ENCODE measurements at regions not wholly inside any gene's neighbourhood (a gene's known extent, or its start where the extent isn't known, plus 50 kb on each side); places are given as distances from the start of the nearest gene placed in this dataset.

DNA sequence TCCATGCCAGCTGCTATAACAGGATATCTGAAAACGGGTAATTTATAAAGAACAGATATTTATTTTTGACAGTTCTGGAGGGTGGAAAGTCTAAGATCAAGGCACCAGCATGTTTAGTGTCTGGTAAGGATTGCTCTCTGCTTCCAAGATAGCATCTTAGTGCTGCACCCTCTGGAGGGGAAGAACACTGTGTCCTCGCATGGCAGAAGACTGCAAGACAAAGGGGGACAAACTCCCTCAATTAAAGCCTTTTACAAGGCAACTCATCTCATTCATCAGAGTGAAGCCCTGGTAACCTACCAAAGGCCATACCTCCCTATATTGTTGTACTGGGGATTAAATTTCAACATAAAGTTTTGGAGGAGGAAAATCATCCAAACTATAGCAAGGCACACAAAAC lies 298.9 kb upstream of the EDIL3 start:
- no peak for DNase-seq

- no peak for DNase-seq
These were observed 297.9 kb upstream of the EDIL3 start for GRCh38 chr5:84682531-84682930.

- DNase-seq, result no peak
These were observed 296.2 kb upstream of the EDIL3 start for GRCh38 chr5:84680908-84681307.

- no peak for DNase-seq
These were observed 289.1 kb upstream of the EDIL3 start for GRCh38 chr5:84673785-84674184.

DNA sequence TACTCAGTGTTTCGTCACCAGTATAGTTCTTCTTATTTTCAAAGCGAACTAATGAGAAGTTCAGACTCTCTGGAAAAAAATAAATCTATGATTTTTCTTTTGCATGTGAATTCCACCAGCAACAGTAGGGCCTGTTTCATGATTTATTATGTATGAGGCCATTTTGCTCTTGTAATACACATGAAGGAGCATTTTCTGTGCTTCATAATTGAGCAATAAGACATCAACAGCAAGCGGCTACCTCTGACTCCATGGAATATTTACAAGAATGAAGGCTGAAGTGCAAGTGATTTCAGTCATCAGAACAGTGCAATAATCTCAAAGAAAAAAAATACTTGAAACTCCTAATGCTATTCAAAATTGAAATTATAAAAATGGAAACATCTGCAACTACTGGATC lies 282.9 kb upstream of the EDIL3 start:
- DNase-seq, result no peak

- DNase-seq, result no peak
These were observed 265.7 kb upstream of the EDIL3 start for GRCh38 chr5:84650429-84650828.

- no peak for DNase-seq
These were observed 262.9 kb upstream of the EDIL3 start for GRCh38 chr5:84647581-84647980.

GRCh38 chr5:84642795-84643194 lies 258.1 kb upstream of the EDIL3 start:
- DNase-seq, result no peak

GRCh38 chr5:84642324-84642723 lies 257.6 kb upstream of the EDIL3 start:
- no peak for DNase-seq

DNA sequence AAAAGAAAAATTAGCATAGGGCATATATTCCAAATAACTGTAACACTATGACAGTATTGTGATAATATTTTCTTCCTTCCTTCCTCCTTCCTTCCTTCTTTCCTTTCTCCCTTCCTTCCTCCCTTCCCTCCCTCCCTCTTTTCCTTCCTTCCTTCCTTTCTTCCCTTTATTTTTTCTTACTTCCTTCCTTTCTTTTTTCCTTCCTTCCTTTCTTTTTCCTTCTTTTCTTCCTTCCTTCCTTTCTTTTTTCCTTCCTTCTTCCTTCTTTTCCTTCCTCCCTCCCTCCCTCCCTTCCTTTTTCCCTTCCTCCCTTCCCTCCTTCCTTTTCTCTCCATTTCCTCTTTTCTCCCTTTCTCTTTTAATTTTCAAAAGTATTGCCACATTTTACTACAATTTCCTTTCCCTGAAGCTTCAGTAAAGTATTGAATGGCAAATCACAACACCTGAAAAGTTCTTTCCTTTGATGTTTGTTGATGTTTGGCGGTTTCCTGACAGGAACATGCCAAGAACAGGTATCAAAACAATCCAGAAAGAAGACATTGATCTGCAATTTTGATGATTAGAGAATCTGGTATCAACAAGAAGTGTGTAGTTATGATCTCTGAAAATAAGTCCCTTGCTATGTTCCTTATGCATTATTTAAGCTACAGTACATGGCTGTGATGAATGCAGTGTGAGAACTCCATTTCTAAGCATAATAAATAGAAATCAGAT lies 253.1 kb upstream of the EDIL3 start:
- no peak for DNase-seq

DNA sequence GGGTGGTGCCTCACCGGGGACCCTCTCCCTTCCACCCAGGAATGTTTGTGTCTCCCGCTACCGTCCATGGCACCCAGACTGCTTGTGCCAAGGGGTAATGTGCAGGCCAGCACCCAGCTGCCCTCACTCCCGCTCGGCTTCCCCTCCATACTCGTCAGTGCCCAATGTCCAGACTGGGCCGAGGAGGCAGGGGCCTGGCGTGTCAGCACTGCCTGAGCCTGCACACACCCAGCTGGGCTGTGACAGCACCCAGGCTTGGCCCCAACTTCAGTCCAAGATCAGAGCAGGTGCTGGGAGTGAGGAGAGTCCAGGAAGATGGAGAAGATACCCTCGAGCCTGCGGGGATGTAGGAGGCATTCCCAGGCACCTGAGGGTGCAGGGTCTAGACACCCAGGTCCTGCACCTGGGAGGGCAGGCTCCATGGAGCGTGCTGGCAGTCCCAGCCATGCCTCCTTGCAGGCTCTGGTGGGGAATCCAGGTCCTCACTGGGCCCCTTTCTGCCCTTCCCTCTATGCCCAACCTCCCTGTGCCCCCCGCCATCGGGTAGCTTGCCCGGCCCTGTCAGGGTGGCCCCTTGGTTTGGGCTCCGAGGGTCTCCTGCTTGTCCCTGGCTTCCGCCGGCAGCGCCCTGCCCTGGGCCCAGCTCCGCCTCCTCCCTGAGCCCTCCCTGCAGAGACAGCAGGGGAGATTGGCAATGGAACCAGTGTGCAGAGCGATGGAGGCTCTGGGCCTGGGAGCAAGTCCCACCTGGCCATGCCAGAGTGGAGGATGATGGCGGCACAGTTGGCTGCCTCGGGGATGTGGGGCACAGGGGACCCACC lies 250.8 kb upstream of the EDIL3 start:
- DNase-seq, result no peak

DNA sequence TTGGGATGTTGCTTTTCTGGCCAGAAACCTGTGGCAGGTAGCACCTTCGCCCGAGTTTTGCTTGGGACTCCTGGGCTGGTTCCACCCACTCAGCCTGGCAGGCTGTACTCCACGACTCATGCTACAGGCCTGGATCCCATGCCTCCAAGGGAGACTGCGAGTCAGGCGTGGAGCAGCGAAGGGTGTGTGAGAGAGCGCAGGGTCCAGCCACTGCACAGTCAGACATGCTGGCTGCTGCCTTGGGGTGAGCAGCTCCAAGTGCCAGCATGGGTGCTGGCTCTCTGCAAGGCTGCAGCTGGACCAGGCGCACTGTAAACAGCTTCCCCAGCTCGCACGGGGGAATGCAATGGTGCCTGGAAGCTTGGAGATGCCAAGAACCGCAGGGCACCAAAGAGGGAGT lies 249.6 kb upstream of the EDIL3 start:
- no peak for DNase-seq

DNA sequence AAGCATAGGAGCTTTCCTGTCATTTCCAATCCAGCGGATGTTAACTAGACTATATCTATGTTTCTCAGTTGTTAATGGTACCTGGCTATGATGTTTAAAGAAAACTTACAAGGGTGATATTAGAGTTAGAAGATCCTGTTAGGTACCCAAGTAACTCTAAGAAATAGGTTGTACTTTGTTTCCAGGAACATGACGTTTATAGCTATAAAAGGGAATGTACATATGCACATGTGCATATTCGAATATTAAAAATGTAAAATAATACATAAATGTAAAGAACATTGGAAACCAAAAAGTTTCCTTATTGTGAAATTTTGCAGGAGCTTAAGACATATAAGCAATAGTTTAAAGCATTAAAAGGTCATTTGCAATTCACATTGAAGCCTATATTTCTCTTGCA lies 247.7 kb upstream of the EDIL3 start:
- no peak for DNase-seq

DNA sequence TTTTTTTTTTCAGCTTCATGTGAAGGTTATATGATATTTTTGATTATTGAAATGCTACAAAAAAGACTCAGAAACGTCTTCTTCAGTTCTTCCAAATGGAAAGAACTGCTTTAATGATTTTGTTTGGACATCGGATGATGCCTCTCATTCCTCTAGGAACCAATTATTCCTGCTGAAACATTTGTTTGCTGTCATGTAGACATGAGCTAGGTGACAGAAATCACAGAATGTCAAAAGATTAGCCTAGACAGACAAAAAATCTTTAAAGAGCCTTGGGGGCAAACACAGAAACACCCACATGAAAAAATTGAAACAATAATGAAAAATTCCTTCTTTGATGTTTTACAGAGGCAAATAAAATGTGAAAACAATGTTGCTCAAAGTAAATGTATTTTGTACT lies 244.2 kb upstream of the EDIL3 start:
- DNase-seq, result no peak

GRCh38 chr5:84623019-84623418 lies 238.3 kb upstream of the EDIL3 start:
- DNase-seq, result no peak

GRCh38 chr5:84622461-84622860 lies 237.8 kb upstream of the EDIL3 start:
- no peak for DNase-seq

- no peak for DNase-seq
These were observed 233.6 kb upstream of the EDIL3 start for GRCh38 chr5:84618262-84618661.

DNA sequence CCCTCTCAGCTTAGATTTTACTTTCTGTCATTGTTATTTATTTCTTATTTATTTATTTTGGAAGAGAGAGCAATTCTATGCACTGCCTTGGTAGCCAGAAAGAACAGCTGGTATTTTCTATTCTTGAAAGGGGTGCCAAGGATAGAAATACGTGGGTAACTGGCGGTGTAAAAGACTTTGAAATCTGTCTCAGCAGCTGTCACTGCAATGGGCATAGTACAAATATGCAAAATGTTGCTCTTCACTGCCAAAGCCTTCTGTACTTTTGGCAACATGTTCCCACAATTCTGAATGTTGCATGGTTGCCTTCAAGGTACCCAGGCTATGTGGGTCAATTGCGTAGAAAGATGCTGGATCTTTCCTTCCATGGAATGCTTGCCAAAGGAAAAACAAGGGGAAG lies 230.2 kb upstream of the EDIL3 start:
- no peak for DNase-seq

DNA sequence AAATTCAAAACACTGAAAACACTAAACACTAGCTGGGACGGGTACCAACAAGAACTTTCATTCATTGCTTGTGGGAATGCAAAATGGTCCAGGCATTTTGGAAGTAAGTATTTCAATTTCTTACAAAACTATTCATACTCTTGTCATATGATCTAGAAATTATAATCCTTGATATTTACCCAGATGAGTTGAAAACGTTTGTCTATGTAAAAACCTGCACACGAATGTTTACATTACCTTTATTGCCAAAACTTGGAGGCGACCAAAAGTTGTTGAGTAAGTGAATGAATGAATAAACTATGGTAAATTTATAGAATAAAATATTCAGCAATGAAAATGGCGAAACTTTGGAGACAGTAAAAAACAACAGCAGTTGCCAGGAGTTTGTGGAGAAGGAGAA lies 222.1 kb upstream of the EDIL3 start:
- no peak for DNase-seq

DNA sequence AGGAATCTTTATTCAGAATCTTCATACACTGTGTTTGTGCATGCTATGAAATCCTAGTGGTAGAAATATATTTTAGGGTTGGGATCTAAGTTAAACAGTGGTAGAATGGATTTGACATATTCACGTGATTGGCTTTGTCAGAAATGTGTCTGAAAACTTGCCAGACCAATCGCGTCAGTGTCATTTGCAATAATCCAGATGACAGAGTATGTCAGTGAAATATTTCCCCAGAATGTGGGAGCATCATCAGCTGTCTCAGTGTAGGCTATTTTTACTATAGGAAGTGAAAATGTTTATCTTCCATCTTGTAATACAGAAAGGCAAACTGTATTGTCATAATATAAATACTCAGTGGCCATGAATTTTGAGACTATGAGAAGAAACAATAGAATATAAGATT lies 220.6 kb upstream of the EDIL3 start:
- DNase-seq, result no peak

DNA sequence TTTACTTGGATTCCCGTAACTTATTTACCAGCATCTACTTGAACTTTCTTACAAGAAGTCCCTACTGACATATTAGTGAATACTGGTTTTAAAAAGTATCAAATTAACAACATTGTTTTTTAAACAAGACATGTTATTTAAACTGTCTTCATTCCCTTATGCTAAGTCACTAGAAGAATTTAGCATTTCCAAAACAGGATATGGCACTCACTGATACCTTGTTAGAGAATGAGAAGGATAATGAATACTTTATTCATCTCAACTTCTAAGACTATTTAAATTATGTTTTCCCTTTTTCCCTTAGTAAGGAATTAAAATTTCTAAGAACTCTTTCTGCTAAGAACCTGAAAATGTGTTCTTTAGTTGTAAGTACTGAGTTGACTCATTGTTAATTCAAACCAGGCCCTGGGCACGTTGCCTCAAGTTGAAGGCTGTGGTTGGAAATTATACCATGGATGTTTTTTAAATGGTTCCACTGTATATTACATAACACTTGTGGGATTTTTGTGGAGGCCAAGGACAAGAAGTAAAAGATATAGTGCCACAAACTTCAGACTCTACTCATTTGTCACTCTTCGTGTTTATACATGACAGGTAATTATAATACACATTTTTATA lies 219.0 kb upstream of the EDIL3 start:
- no peak for DNase-seq

DNA sequence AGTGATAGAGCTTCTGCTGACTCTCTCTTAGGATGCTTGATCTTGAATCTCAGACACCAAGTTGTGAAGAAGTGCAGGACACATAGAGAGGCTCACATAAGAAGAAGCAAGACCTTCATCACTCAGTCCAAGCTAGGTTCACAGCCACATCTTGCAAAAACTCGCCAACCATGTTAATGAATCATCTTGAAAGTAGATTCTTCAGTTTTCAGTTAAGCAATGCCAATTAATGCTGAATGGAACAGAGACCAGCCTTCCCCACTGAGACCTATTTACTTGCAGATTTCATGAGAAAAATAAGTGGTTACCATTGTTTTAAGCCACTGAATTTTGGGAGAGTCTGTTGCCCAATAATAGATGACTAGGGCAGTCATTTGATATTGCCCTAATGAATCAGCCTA lies 217.7 kb upstream of the EDIL3 start:
- DNase-seq, result no peak

DNA sequence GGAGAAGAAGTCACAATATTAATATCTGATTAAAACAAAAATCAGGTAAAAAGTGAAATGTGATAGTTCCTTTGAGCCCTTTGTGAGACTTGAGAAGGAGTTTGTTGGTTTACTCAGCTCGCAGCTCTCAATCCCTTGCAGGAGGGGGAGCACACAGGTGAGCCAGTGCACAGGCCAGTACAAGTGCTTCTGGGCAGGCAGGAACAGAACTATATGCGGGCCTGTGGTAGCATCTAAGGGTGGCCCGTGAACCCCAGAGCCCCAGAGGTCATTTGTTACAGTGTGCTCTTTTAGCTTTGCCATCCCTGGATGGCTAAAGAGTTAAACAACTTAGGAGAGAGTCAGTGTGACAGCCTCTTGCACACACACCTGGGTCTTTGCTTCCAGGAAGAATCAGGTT lies 215.3 kb upstream of the EDIL3 start:
- DNase-seq, result no peak

GRCh38 chr5:84597904-84598303 lies 213.2 kb upstream of the EDIL3 start:
- no peak for DNase-seq
